Upper lobe of left lung (tissue), 6 donors: ENCODE measurements at regions not wholly inside any gene's neighbourhood (a gene's known extent, or its start where the extent isn't known, plus 50 kb on each side); places are given as distances from the start of the nearest gene placed in this dataset.

Source experiments
- ATAC-seq, 2 donors: fragments of 200-7000 bp; cut with Tn5 transposase; one replicate each; pipeline ENCODE4 v1.9.1; 2022; ENCODE audit warnings: mild to moderate bottlenecking in 2 of 2, moderate library complexity in 2 of 2; ENCODE audit not compliant: low FRiP score in 2 of 2
- DNase-seq, 2 donors: peaks; one replicate each; pipeline ENCODE4 v3.0.0-alpha.2; 2019 to 2020
- H3K27ac ChIP-seq, 4 donors: fragments of 200-600 bp; sonication (generic); one replicate each; pipeline ENCODE4 v1.5.1; 2016 to 2019
- H3K27me3 ChIP-seq, 4 donors: fragments of 200-600 bp; sonication (generic); one replicate each; pipeline ENCODE4 v1.5.1; 2017 to 2019
- H3K36me3 ChIP-seq, 4 donors: fragments of 200-600 bp; sonication (generic); one replicate each; pipeline ENCODE4 v1.5.1; 2016 to 2019
- H3K4me1 ChIP-seq, 4 donors: fragments of 200-600 bp; sonication (generic); one replicate each; pipeline ENCODE4 v1.5.1; 2018 to 2019
- H3K4me3 ChIP-seq, 4 donors: fragments of 200-600 bp; sonication (generic); one replicate each; pipeline ENCODE4 v1.5.1; 2017 to 2019; ENCODE audit warnings: mild to moderate bottlenecking in 2 of 4, moderate library complexity in 1 of 4
- H3K9me3 ChIP-seq, 4 donors: fragments of 200-600 bp; sonication (generic); one replicate each; pipeline ENCODE4 v1.5.1; 2018 to 2019
- EP300 ChIP-seq, 4 donors: sonication (generic); formaldehyde crosslinking; IDR thresholded peaks; one replicate each; pipeline ENCODE4 v1.5.1; 2017; ENCODE audit warnings: antibody characterized with exemption in 4 of 4, control low read depth in 2 of 4
- POLR2A ChIP-seq, 4 donors: fragments of 450-650 bp; IDR thresholded peaks; one replicate each; pipeline ENCODE4 v1.5.1; 2016 to 2017; ENCODE audit warnings: antibody characterized with exemption in 4 of 4, mild to moderate bottlenecking in 2 of 4
- POLR2AphosphoS5 ChIP-seq, 2 donors: sonication (generic); formaldehyde crosslinking; IDR thresholded peaks; one replicate each; pipeline ENCODE4 v1.5.1; 2017; ENCODE audit warnings: antibody characterized with exemption in 2 of 2
- WGBS, 2 donors: methylation state at CpG; one replicate each; pipeline ENCODE4 v1.1.5; 2017 to 2018; 5-methylcytosine and 5-hydroxymethylcytosine counted together
- TF ChIP-seq, protein P1 (sequence below), 6 experiments: fragments of 450-650 bp in 4 of 6; fragments of 200-600 bp in 2 of 6; sonication (generic) in 2 of 6; IDR thresholded peaks; one replicate each; pipeline ENCODE4 v1.5.1; 2016 to 2019; ENCODE audit warnings: antibody characterized with exemption in 6 of 6
- donor health status: DM: no; HTN: no; CAD: no; lungs with moderate emphysema.
- donor health status: DM: no; HTN: yes; CAD: no; lungs with severe emphysema.

- Histone ChIP-seq H3K27ac (no peak overlapping the region), H3K4me1 (peaks cover 13 to 26% (median 19%) of the 10 kb centered on the region in 4 donors), H3K4me3 (no peak overlapping the region), H3K27me3 (no peaks in the 10 kb centered on the region), H3K9me3 (no peaks in the 10 kb centered on the region), H3K36me3 (no peaks in the 10 kb centered on the region)
- TF ChIP-seq POLR2A (IDR thresholded peaks at IDR 0.05) (no peak), EP300 (IDR thresholded peaks at IDR 0.05) (peak in 1 of 4 donors; percentile 9)
- ATAC-seq, result peak in 1 of 2 donors; percentile 67
- no peak for DNase-seq
- 47 to 48% methylated on average over 8 of the region's 8 CpGs for WGBS, 2 donors
These were observed 107.3 kb downstream of the AHR start for GRCh38 chr7:17405786-17406185.

- no peak for ATAC-seq
- whole genome bisulfite sequencing, 2 donors, result 61 to 65% methylated on average over 3 of the region's 3 CpGs
These were observed 108.3 kb downstream of the AHR start for GRCh38 chr7:17406738-17407137.

GRCh38 chr7:17407229-17407628 is 108.8 kb downstream of the AHR start:
- Histone ChIP-seq H3K27ac (no peak overlapping the region), H3K4me1 (peaks cover 13 to 23% (median 19%) of the 10 kb centered on the region in 4 donors)

More at GRCh38 chr7:17406738-17407137, 108.3 kb downstream of the AHR start:
- TF ChIP-seq POLR2AphosphoS5 (IDR thresholded peaks at IDR 0.05), result no peak
- TF ChIP-seq, protein P1, sequence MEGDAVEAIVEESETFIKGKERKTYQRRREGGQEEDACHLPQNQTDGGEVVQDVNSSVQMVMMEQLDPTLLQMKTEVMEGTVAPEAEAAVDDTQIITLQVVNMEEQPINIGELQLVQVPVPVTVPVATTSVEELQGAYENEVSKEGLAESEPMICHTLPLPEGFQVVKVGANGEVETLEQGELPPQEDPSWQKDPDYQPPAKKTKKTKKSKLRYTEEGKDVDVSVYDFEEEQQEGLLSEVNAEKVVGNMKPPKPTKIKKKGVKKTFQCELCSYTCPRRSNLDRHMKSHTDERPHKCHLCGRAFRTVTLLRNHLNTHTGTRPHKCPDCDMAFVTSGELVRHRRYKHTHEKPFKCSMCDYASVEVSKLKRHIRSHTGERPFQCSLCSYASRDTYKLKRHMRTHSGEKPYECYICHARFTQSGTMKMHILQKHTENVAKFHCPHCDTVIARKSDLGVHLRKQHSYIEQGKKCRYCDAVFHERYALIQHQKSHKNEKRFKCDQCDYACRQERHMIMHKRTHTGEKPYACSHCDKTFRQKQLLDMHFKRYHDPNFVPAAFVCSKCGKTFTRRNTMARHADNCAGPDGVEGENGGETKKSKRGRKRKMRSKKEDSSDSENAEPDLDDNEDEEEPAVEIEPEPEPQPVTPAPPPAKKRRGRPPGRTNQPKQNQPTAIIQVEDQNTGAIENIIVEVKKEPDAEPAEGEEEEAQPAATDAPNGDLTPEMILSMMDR (IDR thresholded peaks at IDR 0.05), result no peak
- TF ChIP-seq EP300 (IDR thresholded peaks at IDR 0.05), result no peak
- TF ChIP-seq POLR2A (IDR thresholded peaks at IDR 0.05), result no peak
- Histone ChIP-seq H3K4me1 (peaks cover 13 to 23% (median 19%) of the 10 kb centered on the region in 4 donors), H3K4me3 (no peak overlapping the region), H3K27me3 (no peaks in the 10 kb centered on the region), H3K9me3 (no peaks in the 10 kb centered on the region), H3K27ac (no peak overlapping the region), H3K36me3 (no peaks in the 10 kb centered on the region)
- DNase-seq, result peak in 1 of 2 donors; percentile 28

DNA sequence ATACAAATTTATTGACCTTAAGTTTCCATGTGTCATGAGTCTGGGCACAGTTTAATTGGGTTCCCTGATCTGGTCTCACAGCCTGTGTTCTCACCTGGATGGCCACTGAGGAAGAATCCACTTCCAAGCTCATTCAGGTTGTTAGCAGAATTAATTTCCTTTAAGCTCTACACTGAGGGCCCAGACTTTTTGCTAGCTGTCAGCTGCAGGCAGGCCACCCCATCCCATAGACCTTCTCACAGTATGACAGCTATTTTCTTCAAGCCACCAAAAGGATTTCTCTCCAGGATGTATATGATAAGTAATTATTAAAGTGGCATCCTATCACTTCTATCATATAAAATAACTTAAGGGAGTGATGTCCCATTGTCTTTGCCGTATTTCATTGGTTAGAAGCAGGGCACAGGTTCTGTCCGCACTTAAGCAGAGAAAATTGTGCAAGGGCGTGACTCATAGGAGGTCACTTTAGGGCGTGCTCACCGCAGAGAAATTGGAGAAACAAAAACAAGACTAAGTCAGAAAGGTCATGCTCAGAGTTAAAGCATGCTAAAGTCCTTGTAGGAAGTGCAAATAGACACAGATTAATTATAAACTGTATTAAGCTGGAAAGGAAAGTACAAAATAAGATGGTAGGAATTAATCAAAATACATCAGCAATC is 109.9 kb downstream of the AHR start:
- Histone ChIP-seq H3K27ac (peak overlapping the region in 2 of 4 donors; percentile 41 to 42), H3K27me3 (no peaks in the 10 kb centered on the region), H3K4me3 (no peak overlapping the region), H3K36me3 (no peaks in the 10 kb centered on the region), H3K9me3 (no peaks in the 10 kb centered on the region), H3K4me1 (peaks cover 13 to 23% (median 19%) of the 10 kb centered on the region in 4 donors)
- TF ChIP-seq EP300 (IDR thresholded peaks at IDR 0.05) (peak in 1 of 4 donors; percentile 67), POLR2AphosphoS5 (IDR thresholded peaks at IDR 0.05) (peak; percentile 30 to 52), POLR2A (IDR thresholded peaks at IDR 0.05) (no peak)
- TF ChIP-seq, protein P1 (IDR thresholded peaks at IDR 0.05), result no peak
- WGBS, 2 donors, result 29 to 43% methylated on average over 5 of the region's 5 CpGs
- DNase-seq, result peak in 1 of 2 donors; percentile 87
- ATAC-seq, result peak; percentile 91 to 97

More at GRCh38 chr7:17407229-17407628, 108.8 kb downstream of the AHR start:
- H3K27me3 ChIP-seq, result no peaks in the 10 kb centered on the region
- no peak for TF ChIP-seq EP300 (IDR thresholded peaks at IDR 0.05)
- TF ChIP-seq POLR2A (IDR thresholded peaks at IDR 0.05), result no peak
- TF ChIP-seq POLR2AphosphoS5 (IDR thresholded peaks at IDR 0.05), result no peak
- TF ChIP-seq, protein P1 (IDR thresholded peaks at IDR 0.05), result no peak
- no peak for DNase-seq
- H3K4me3 ChIP-seq, result no peak overlapping the region
- H3K36me3 ChIP-seq, result no peaks in the 10 kb centered on the region
- H3K9me3 ChIP-seq, result no peaks in the 10 kb centered on the region
- ATAC-seq, result no peak

DNA sequence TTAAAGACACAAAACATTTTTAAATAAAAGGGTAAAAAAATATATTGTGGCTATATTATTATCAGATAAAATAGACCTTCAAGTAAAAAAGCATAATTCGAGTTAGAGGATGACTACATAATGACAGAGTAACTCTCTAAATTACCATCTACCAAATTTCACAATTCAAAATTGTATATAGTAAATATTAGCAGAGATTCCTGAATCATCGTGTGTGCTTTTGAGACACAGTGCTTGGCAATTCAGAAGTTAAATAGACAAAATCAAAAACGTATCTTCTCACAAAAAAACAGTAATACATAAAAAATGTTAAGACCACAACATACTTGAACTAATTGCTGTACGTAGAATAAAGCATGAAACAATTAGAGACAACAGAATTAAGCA is 110.4 kb downstream of the AHR start:
- H3K9me3 ChIP-seq, result no peaks in the 10 kb centered on the region
- H3K4me3 ChIP-seq, result no peak overlapping the region
- WGBS, 2 donors, result 68 to 76% methylated on average over 4 of the region's 4 CpGs
- ATAC-seq (no peak), DNase-seq (no peak)
- no peaks in the 10 kb centered on the region for H3K27me3 ChIP-seq
- H3K27ac ChIP-seq, result no peak overlapping the region
- no peak for TF ChIP-seq EP300 (IDR thresholded peaks at IDR 0.05)
- TF ChIP-seq, protein P1 (IDR thresholded peaks at IDR 0.05), result no peak
- no peak for TF ChIP-seq POLR2A (IDR thresholded peaks at IDR 0.05)
- no peak for TF ChIP-seq POLR2AphosphoS5 (IDR thresholded peaks at IDR 0.05)
- H3K36me3 ChIP-seq, result no peaks in the 10 kb centered on the region
- peaks cover 13 to 23% (median 19%) of the 10 kb centered on the region in 4 donors for H3K4me1 ChIP-seq
